ENCODE measurements at regions not wholly inside any gene's neighbourhood (a gene's known extent, or its start where the extent isn't known, plus 50 kb on each side); places are given as distances from the start of the nearest gene placed in this dataset.
A peak's percentile ranks its signal among the peaks of the same experiment; 100 is the strongest.
"Not testable (repeated sequence)": the region's sequence is repeated elsewhere in the genome, so short reads cannot be mapped to it uniquely, and the experiment has no call there.

DNA sequence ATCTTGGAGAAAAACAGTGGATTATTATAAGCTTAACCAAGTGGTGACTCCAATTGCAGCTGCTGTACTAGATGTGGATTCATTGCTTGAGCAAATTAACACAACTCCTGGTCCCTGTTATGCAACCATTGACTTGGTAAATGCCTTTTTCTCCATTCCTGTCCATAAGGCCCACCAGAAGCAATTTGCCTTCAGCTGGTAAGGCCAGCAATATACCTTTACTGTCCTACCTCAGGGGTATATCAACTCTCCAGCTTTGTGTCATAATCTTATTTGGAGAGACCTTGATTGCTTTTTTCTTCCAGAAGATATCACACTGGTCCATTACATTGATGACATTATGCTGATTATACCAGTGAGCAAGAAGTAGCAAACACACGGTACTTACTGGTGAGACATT is 560.8 kb downstream of the PTPRU start:
- not testable (repeated sequence) for DNase-seq (ENCODE audit: low spot score); FAIRE-seq

DNA sequence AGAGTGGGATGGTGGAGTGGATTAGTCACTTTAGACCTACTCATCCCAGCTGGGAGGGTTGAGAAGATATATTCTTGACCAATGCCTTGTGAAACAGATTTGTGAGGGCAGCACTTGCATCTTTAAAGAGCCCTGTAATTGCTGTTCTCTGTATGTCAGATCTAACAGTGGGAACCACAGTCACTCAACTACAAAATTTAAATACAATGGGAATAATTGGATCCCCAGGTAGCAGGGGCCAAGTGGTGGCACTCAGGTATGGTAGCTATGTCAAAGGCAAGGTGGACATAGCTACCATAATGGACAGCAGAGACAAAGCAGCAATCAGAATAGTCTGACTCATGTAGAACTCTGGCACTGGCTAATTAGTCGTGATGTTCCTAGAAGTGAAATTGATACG is 559.6 kb downstream of the PTPRU start:
- not testable (repeated sequence) for FAIRE-seq; DNase-seq (ENCODE audit: low spot score)

DNA sequence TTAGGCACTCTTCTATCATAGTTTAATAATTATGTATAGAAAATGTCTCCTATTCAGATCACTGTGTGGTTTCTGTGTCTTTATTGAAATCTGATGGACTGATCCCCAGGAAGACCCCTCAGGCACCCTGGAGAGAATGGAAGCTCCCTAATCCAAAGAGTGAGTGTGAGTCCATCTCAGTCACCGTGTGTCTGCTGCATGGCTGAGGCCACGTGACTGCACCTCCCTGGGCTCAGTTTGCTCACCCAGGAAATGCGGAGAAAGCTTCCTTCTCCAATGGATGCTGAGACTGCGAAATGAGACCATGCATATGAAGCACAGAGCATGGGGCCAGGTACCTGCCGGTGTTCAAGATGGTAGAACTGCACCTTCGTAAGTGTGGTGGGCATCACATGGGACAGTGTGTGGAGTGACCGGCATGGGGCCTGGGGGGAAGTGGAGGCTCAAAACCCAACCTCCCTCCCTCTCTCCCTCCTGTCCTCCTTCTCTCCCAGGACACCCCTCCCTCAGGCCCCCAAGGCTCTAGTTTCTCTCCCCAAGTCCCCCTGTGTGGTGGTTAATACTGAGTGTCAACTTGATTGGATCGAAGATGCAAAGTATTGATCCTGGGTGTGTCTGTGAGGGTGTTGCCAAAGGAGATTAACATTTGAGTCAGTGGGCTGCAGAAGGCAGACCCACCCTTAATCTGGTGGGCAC is 557.5 kb downstream of the PTPRU start:
- no peak for FAIRE-seq
- no peak for DNase-seq (ENCODE audit: low spot score)

DNA sequence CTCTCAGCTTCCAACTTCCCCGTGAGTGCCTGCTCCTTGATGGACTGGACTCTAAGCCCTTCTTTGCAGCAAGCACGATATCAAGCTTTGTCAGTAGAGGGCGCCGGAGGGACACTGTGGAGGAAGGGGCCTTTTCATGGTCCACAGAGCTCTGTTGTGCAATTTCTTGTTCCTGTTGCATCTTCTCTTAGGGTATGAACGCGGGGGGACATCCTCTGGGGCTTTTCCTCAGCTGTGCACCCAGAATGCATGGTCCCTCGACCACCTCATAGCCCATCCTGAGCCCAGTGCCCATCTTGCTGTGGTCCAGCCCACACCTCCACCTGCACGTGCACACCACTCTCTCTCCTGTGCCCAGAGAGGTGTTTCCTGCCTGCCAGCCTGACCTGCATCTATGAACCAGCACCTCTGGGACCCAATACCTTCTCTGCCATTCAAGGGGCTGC is 556.8 kb downstream of the PTPRU start:
- peak; percentile 56 for DNase-seq (ENCODE audit: low spot score)
- FAIRE-seq: no peak

DNA sequence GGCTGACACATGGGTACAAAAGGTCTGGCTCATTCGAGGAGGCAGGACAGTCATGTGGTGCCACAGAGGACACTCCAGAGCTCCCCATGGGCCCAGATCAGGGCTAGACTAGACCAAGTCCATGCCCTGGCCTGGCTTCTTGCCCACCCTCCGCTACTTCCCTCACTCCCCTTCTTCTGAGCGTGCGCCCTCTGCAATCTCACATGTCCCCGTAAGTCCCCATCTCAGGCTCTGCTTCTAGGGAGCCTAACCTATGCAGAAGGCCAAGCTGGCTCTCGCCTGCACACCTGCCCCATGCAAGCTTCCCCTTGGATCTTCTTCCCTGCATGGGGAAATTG is 553.6 kb downstream of the PTPRU start:
- DNase-seq (ENCODE audit: low spot score) (no peak), FAIRE-seq (no peak)

DNA sequence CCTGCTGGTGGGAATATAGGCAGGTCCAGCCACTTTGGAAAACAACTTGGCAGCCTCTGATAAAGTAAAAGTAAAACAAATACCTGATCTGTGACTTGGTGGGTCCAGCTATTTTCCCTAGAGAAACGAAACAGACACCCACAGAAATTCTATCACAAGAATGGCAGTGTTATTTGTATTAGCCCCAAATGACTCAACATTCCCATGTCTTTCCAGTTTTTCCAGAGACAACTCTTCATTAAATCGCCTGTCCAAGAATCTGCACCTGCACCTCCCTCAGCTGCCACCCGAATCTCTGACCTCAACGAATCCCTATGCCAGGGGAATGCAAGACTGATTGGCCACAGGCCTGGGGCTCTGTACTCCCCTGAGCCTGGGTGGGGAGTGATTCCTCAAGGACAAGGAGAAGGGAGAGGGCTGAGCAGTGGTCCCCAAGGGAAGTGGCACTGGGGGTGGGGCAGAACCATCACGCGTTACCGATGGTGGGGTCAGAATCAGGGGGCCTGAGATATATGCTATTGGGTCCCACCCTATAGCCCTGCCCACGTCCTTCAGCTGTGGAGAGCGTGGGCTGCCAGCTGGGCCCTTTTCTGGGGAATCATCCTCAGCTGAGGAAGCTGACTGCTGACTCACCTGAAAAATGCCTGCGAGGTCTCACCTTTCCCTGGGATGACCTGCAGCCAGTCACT is 553.0 kb downstream of the PTPRU start:
- FAIRE-seq (no peak), DNase-seq (ENCODE audit: low spot score) (no peak)

DNA sequence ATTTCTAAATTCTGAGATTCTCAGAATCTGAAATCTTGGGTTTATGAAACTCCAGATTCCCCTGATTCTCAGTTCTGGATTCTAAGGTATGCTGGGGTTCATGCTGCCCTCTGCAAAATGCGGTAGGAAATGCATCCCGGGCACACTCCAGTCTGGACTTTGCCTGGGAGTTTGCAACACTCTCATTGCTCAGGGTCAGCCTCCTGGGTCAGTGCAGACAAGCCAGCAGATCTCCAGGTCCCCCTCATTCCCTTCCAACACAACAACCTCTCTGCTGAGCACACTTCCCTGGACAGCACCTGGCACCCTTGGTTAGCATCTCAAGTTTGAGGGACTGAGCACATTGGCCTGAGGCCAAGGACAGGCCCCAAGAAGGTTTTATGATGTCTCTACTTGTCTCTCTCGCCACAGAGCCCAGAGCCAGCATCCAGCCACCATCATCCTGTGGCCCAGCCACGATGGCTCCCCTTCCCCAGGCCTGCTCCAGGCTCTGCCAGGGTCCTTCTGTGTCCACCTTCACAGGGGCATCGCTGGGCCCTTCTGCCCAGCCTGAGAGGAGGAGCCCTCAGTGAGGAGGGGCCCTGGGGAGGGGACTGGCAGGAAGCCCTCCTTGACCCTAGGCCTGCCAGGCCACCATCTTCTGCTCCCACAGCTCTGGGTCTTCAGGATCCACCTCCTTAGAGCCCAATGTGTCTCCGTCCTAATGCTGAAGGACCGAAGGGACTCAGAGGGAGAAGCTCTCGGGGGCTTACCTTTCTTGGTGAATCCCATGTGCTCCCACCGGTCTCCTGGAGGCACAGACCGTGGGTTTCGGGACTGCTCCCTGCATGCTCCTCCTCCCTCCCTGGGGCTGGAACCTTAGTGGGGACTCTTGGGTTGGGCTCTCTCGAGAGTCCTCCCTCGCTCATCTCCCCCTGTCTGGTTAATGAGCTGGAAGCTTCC is 550.7 kb downstream of the PTPRU start:
- FAIRE-seq (no peak), DNase-seq (ENCODE audit: low spot score) (no peak)

DNA sequence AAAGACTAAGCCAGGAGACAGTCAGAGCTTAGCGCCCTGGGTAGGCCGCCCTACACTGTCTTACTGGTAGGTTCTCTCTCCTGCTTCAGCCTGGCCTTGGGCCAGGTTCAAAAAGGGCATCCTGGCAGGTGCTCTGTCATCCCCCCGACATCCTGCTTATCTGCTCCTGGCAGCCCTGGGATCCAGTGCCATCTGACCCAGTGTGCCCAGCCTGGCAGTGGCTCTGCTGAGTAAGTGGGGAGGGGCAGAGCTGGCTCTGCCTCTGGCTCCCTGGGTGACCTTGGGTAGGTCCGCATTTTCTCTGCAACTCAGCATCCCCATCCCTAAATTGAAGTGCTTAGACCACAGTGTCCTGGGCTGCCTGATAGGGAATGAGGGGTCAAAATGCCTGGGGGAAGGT is 549.9 kb downstream of the PTPRU start:
- FAIRE-seq (no peak), DNase-seq (ENCODE audit: low spot score) (no peak)

DNA sequence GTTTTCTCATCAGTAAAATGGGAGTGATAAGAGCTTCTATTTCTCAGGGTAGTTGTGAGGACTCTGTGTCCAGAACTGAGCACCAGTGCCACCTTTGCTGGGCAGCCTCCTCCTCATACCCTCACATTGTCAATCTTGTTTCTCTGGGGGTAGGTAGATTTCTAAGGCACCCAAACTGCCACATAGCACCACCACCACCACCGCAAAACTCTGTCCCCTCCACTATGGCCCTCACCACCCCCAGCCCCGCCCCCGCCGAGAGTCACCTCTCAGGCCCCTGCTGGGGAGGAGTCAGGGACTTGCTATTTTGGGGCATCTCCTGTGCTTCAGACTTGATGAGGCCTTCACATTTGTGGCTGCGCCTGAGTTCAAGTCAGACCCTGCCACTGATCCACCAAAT is 549.2 kb downstream of the PTPRU start:
- DNase-seq (ENCODE audit: low spot score) (no peak), FAIRE-seq (no peak)

DNA sequence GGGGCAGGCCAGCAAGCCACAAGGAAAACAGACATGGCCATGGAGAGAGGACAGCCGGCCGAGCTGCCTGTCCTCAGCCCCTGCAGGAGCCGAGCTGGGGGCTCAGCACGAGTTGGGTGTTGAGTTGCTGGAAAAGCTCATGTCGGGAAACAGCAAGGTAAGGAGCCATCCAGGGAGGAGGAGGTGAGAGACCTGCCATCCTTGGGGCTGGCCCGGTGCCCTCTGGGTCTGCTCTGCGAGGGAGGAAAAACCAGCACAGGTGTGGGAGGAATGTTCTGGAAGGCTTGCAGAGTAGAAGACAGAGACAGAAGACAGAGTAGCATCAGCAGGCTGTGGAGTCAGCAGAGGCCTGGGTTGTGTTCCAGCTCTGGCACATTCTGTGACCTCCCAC is 548.8 kb downstream of the PTPRU start:
- FAIRE-seq: no peak
- DNase-seq (ENCODE audit: low spot score): no peak

DNA sequence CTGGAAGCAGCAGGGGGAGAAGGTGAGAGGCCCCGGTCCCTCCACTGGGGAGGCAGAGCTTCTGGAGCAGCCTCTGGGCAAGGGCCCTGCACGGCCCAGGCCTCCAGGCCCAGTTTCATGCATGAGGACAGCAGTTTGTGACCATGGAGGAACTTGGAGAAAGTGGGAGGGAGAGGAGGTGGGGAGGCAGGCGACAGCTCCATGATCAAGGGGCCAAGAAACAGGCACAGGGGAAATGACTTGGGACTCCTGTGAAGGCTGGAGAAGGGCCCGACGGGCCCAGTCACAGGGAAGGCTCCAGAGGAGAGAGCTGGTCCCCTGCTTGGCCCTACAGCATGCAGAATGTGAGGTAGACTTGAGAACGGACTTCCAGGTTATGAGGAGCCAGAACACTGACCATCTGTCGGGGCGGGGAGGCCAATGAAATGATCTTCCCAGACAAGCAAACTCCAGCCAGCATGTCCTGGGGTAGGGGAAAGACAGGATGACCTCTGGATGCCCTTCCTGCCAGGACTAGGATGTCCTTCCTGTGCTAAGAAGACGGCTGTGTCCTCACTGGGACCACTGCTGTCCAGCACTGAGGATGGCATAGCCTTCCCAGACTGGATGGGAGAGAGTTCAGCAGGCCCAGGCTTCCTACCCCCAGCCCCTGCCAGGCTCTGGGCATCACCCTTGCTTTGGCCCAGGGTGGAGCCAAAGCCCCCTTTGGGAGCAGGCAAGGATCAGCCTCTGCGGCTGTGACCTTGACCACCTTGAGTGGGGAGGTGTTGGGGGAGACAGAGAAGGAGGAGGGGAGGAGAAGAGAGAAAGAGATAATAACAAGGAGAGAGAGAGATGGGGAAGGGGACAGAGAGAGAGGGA is 548.2 kb downstream of the PTPRU start:
- FAIRE-seq: no peak
- no peak for DNase-seq (ENCODE audit: low spot score)

DNA sequence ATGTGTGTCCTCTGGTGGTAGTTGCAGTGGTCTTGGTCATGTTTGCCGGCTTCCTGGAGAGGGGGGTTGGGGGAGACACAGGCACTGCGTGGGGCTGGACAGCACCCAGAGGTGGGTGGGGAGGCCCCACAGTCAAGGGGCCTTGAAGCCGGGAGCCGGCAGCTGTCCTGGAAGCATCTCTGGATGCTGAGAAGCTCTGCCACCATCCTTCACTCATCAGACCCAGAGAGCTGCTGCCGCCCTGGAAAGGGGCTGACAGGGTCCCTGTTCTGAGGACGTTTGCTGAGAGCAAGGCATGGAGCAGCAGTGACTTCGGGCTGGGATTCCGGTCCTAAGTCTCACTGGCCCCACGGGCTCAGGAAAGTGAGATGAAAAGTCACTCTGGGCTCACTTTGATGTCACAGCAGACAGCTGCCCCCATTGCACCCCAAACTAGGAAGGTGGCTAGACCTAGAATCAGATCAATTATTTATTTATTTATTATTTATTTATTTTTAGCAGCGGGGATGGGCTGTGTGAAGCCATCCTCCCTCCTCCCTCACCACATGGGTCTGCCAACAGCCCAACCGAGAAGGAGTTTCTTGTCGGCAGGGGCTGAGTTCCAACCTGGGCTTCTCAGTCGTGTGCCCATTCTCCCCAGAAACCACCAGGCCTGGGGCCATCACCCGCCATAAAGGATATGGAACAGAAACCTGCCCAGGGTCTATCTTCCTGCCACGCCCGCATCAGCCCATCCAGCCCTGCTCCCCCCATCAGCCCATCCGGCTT is 547.4 kb downstream of the PTPRU start:
- FAIRE-seq (no peak), DNase-seq (ENCODE audit: low spot score) (no peak)

DNA sequence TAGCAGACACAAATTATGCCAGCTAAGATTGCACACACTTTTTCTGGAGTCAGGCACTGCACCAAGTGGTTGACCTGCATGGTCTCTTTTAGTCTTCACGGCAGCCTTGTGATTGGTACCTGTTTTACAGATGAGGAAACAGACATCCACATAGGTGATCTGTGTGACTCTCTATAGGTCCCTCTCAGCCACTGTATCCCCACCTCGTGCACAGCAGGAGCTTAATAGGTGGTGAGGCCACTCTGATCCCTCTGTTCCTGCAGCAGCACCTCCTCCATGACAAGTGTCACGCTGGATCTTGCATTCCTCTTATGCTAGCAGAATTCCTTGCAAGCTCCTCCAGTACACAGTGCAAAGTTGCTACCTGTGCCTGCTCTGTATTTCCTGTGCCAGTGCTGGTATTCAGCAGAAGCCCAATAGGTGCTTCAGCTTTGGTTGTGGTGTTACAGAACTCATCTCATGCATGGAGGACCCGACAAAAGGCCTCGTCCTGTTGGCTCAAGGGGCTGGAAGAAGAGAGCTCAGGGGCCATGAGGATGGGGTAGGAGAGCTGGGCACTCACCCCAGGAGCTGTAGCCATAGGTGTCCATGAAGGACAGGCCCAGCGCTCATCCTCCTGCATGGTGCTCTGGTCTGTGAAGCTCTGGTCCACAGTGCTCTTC is 546.7 kb downstream of the PTPRU start:
- no peak for FAIRE-seq
- no peak for DNase-seq (ENCODE audit: low spot score)

DNA sequence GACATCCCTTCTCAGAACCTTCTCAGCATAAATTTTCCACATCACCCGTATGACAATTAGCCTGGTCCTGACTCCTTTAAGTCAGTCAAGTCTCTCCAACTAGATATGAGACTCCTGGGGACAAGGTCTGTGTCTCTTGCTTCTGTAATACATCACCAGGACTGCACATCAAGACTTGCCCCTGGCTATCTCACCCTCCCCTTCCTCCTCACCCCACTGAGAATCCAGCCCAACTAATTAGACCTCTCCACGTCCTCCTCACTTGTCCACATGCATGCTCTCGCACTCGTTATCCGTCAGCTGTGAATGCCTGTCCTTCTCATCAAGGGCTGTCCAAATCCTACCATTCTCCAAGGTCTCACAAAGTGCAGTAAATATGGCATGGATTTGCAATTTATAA is 542.8 kb downstream of the PTPRU start:
- no peak for FAIRE-seq

DNA sequence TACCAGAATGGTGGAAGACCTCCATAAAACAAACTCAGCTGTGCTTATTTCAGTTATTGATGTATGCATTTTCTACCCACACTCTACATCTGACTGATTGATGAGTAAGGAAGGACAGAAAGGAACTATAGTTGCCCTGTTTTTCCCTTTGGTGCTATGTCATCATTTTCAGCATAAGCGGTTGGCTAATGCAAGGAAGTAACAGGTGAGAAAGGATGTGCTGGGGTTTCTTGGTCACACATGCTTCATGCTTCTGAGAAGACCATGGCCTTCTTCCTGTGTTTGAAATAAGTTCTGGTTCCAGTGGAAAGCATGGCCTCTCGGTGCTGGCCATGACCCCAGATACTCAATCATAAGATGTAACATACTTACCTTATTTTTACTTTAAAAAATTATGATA is 541.2 kb downstream of the PTPRU start:
- FAIRE-seq (no peak), DNase-seq (ENCODE audit: low spot score) (no peak)

More for the DNA sequence above, 542.8 kb downstream of the PTPRU start:
- DNase-seq (ENCODE audit: low spot score): no peak

DNA sequence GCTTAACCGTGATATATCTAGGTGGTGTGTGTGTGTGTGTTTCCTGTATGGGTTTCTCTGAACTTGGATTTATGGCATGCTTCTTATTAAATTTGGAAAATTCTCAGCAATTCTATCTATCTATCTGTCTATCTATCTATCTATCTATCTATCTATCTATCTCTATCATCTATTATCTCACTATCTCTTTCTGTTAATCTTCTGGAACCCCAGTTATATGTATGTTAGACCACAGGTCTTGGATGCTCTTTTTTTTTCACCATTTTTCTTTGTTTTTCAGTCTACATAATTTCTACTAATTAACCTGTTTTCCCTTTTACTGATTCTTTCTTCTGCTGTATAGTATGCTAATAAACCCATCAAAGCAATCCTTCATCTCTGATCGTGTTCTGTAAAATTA is 538.0 kb downstream of the PTPRU start:
- DNase-seq (ENCODE audit: low spot score) (no peak), FAIRE-seq (no peak)

DNA sequence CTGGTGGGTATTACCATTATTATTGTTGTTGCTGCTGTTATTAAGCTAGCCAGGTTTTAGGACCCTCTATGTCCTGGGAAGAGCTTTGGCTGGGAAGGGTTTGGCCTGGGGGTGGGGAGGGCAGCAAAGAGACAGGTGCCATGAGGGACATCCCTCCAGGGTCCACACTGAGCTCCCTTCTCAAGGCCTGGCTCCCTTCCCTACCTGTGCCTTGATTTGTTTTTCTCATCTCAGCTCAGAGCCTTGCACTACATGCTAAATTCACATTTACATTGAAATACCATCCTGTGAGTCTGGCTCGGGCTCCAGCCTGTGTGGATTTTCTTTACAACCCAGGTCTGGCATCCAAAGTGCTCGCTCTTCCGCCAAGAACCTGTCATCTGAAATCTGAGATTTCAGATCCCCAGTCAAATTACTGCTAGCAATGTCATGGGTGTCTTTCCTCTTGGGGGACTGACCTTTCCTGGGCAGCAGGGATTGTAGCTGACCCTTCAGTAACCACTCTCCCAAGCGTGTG is 536.3 kb downstream of the PTPRU start:
- no peak for DNase-seq (ENCODE audit: low spot score)
- no peak for FAIRE-seq

DNA sequence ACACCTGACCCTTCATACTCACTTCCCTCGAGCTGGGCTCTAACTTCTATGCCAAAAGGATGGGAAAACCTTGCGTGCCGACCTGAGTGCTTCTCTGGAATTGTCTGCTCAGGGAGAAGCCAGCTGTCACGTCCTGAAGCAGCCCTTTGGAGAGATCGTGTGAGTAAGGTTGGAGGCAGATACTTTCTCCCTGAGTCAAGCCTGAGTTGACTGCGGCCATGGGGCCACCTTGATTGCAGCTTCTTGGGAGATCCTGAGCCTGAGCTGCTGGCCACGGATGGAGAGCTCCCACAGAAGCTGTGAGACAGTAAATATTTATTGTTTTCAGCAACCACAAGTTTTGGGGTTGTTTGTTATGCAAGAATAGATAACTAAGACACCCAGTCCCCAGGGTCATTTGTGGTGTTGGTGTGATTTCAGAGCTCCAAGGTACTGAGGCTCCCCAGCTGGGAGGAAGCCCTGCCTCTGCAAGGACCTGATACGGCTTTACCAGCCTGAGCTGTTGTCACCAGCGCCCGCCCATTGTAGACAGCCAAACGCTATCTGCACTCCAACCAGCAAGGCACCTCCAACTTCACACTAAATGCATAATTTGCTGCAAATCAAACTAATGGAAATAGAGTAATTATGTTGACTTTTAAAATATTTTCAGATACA is 531.6 kb downstream of the PTPRU start:
- FAIRE-seq: no peak

DNA sequence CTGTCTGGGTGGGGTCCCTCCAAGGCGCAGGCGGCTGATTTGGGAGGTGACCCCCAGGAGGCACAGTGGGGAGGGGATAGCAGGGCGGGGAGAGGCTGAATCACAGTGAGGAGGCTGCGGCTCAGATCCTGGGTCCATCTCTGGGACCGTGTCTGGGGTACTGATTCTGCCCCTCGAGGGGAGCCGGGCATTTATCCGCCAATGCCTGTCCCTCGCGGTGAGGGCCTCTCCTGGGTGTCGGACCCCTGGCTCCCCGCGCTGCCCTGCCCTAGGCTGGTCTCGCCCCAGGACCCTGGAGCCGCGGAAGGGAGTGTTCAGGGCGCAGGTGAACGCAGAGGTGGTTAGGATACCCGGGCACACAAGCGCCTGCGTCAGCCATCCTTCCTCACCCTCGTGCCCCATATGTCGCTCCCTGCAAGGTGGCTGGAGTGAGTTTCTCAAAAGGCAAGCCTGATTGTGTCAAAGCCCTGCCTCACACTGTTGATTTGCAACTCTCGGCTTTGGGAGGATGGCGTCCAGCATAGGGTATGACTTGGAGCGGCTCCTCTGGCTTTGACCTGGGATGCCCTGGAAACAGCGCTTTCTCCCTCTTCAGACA is 530.9 kb downstream of the PTPRU start:
- no peak for FAIRE-seq

More for the DNA sequence above, 531.6 kb downstream of the PTPRU start:
- DNase-seq (ENCODE audit: low spot score): no peak

More for the DNA sequence above, 530.9 kb downstream of the PTPRU start:
- no peak for DNase-seq (ENCODE audit: low spot score)

All from RCC 7860 (cell line).